ENCODE measurements at regions not wholly inside any gene's neighbourhood (a gene's known extent, or its start where the extent isn't known, plus 50 kb on each side); places are given as distances from the start of the nearest gene placed in this dataset.

- no peak for TF ChIP-seq CTCF (IDR thresholded peaks at IDR 0.05 in 2 of 3, conservative IDR thresholded peaks at IDR 0.05 in 1 of 3; ENCODE audit: borderline replicate concordance in 1 of 3, insufficient read depth in 1 of 3, low read depth in 2 of 3, low read length in 2 of 3)
- TF ChIP-seq EZH2 (IDR thresholded peaks at IDR 0.05), result no peak
- no peak for TF ChIP-seq POLR2A (IDR thresholded peaks at IDR 0.05; ENCODE audit: borderline replicate concordance, extremely low read depth, insufficient read depth, insufficient read length)
- TF ChIP-seq EZH2phosphoT487 (IDR thresholded peaks at IDR 0.05; ENCODE audit: borderline replicate concordance), result no peak
- no peak for TF ChIP-seq POLR2AphosphoS5 (IDR thresholded peaks at IDR 0.05; ENCODE audit: low read depth, low read length)
- TF ChIP-seq, protein P1, sequence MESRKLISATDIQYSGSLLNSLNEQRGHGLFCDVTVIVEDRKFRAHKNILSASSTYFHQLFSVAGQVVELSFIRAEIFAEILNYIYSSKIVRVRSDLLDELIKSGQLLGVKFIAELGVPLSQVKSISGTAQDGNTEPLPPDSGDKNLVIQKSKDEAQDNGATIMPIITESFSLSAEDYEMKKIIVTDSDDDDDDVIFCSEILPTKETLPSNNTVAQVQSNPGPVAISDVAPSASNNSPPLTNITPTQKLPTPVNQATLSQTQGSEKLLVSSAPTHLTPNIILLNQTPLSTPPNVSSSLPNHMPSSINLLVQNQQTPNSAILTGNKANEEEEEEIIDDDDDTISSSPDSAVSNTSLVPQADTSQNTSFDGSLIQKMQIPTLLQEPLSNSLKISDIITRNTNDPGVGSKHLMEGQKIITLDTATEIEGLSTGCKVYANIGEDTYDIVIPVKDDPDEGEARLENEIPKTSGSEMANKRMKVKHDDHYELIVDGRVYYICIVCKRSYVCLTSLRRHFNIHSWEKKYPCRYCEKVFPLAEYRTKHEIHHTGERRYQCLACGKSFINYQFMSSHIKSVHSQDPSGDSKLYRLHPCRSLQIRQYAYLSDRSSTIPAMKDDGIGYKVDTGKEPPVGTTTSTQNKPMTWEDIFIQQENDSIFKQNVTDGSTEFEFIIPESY (IDR thresholded peaks at IDR 0.05; ENCODE audit: extremely low read depth, insufficient replicate concordance, low read length), result no peak
These were observed 868.4 kb downstream of the KCNMA1 start for GRCh38 chr10:76769161-76769560.
